ENCODE measurements at regions not wholly inside any gene's neighbourhood (a gene's known extent, or its start where the extent isn't known, plus 50 kb on each side); places are given as distances from the start of the nearest gene placed in this dataset.

- no peaks in the 10 kb centered on the region for H3K36me3 ChIP-seq (ENCODE audit: control insufficient read depth, insufficient read depth, low read length)
- no TSS peak for BruUV-seq (replicated peaks)
- ChIA-PET CTCF (no interaction called here), POLR2A (no interaction called here)
- no peaks in the 10 kb centered on the region for H3K27me3 ChIP-seq (ENCODE audit: control insufficient read depth, insufficient read depth, low read length)
- DNase-seq (ENCODE audit: low read depth, low spot score) (no peak), ATAC-seq (no peak)
- intact Hi-C loops (cut with micrococcal nuclease; ENCODE audit: unreplicated experiment) = no loop called here
- H3K4me3 ChIP-seq (ENCODE audit: low read depth in 2 of 2, low read length in 2 of 2) = no peak overlapping the region
- no peaks in the 10 kb centered on the region for H3K9me3 ChIP-seq (ENCODE audit: control insufficient read depth, insufficient read depth, low read depth, low read length)
- in situ Hi-C loops (cut with HindIII; ENCODE audit: low pct_unique_long_range_greater_than_20kb, low sequenced_read_pairs) = no loop called here
- TF ChIP-seq TCF7L2 (IDR thresholded peaks at IDR 0.05; ENCODE audit: low read depth, low read length) (no peak), SIN3A (IDR thresholded peaks at IDR 0.05; ENCODE audit: borderline replicate concordance, insufficient read depth, low read depth, low read length) (no peak), POLR2AphosphoS5 (IDR thresholded peaks at IDR 0.05; ENCODE audit: low read depth, low read length) (no peak)
- TF ChIP-seq, protein P1, sequence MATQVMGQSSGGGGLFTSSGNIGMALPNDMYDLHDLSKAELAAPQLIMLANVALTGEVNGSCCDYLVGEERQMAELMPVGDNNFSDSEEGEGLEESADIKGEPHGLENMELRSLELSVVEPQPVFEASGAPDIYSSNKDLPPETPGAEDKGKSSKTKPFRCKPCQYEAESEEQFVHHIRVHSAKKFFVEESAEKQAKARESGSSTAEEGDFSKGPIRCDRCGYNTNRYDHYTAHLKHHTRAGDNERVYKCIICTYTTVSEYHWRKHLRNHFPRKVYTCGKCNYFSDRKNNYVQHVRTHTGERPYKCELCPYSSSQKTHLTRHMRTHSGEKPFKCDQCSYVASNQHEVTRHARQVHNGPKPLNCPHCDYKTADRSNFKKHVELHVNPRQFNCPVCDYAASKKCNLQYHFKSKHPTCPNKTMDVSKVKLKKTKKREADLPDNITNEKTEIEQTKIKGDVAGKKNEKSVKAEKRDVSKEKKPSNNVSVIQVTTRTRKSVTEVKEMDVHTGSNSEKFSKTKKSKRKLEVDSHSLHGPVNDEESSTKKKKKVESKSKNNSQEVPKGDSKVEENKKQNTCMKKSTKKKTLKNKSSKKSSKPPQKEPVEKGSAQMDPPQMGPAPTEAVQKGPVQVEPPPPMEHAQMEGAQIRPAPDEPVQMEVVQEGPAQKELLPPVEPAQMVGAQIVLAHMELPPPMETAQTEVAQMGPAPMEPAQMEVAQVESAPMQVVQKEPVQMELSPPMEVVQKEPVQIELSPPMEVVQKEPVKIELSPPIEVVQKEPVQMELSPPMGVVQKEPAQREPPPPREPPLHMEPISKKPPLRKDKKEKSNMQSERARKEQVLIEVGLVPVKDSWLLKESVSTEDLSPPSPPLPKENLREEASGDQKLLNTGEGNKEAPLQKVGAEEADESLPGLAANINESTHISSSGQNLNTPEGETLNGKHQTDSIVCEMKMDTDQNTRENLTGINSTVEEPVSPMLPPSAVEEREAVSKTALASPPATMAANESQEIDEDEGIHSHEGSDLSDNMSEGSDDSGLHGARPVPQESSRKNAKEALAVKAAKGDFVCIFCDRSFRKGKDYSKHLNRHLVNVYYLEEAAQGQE (IDR thresholded peaks at IDR 0.05; ENCODE audit: insufficient read depth in 1 of 2, low read depth in 2 of 2, low read length in 1 of 2) = no peak
- TF ChIP-seq, protein P2, sequence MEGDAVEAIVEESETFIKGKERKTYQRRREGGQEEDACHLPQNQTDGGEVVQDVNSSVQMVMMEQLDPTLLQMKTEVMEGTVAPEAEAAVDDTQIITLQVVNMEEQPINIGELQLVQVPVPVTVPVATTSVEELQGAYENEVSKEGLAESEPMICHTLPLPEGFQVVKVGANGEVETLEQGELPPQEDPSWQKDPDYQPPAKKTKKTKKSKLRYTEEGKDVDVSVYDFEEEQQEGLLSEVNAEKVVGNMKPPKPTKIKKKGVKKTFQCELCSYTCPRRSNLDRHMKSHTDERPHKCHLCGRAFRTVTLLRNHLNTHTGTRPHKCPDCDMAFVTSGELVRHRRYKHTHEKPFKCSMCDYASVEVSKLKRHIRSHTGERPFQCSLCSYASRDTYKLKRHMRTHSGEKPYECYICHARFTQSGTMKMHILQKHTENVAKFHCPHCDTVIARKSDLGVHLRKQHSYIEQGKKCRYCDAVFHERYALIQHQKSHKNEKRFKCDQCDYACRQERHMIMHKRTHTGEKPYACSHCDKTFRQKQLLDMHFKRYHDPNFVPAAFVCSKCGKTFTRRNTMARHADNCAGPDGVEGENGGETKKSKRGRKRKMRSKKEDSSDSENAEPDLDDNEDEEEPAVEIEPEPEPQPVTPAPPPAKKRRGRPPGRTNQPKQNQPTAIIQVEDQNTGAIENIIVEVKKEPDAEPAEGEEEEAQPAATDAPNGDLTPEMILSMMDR (IDR thresholded peaks at IDR 0.05) = no peak
- no peaks in the 10 kb centered on the region for H3K4me1 ChIP-seq (ENCODE audit: control insufficient read depth, insufficient read depth, low read length)
- H3K27ac ChIP-seq (ENCODE audit: low read length) = no peak overlapping the region
Measured at GRCh38 chr6:3904518-3904917, 55.3 kb downstream of the FAM50B start.

GRCh38 chr6:3905945-3906845 is 57.0 kb downstream of the FAM50B start:
- Histone ChIP-seq H3K9me3 (ENCODE audit: control insufficient read depth, insufficient read depth, low read depth, low read length) (no peaks in the 10 kb centered on the region), H3K27ac (ENCODE audit: low read length) (no peak overlapping the region), H3K4me1 (ENCODE audit: control insufficient read depth, insufficient read depth, low read length) (peaks cover 3% of the 10 kb centered on the region), H3K36me3 (ENCODE audit: control insufficient read depth, insufficient read depth, low read length) (no peaks in the 10 kb centered on the region), H3K4me3 (ENCODE audit: low read depth in 2 of 2, low read length in 2 of 2) (no peak overlapping the region), H3K27me3 (ENCODE audit: control insufficient read depth, insufficient read depth, low read length) (no peaks in the 10 kb centered on the region)
- BruUV-seq (replicated peaks) = no TSS peak
- ChIA-PET POLR2A (no interaction called here), CTCF (no interaction called here)
- in situ Hi-C loops (cut with HindIII; ENCODE audit: low pct_unique_long_range_greater_than_20kb, low sequenced_read_pairs) (no loop called here), intact Hi-C loops (cut with micrococcal nuclease; ENCODE audit: unreplicated experiment) (no loop called here)
- DNase-seq (ENCODE audit: low read depth, low spot score) (no peak), ATAC-seq (no peak)
- TF ChIP-seq SIN3A (IDR thresholded peaks at IDR 0.05; ENCODE audit: borderline replicate concordance, insufficient read depth, low read depth, low read length) (no peak), TCF7L2 (IDR thresholded peaks at IDR 0.05; ENCODE audit: low read depth, low read length) (no peak), POLR2AphosphoS5 (IDR thresholded peaks at IDR 0.05; ENCODE audit: low read depth, low read length) (no peak)
- TF ChIP-seq, protein P2 (IDR thresholded peaks at IDR 0.05) = no peak
- TF ChIP-seq, protein P1 (IDR thresholded peaks at IDR 0.05; ENCODE audit: insufficient read depth in 1 of 2, low read depth in 2 of 2, low read length in 1 of 2) = no peak

Data from Panc1 (cell line).